Mesothelial cell of epicardium (in vitro differentiated cells): ENCODE measurements at regions not wholly inside any gene's neighbourhood (a gene's known extent, or its start where the extent isn't known, plus 50 kb on each side); places are given as distances from the start of the nearest gene placed in this dataset.
"Not testable (repeated sequence)": the region's sequence is repeated elsewhere in the genome, so short reads cannot be mapped to it uniquely, and the experiment has no call there.

Experiments
- DNase-seq, 2 experiments: peaks; one replicate each; pipeline ENCODE4 v3.0.0; 2021; ENCODE audit warnings: low spot score in 2 of 2; ENCODE audit not compliant: unreplicated experiment in 2 of 2
- H3K27ac Mint-ChIP-seq: 2 replicates; pipeline ENCODE4 v1.8.0; 2021; ENCODE audit warnings: mixed read lengths
- H3K27me3 Mint-ChIP-seq: 2 replicates; pipeline ENCODE4 v1.8.0; 2021; ENCODE audit warnings: low read depth, mixed read lengths
- H3K36me3 Mint-ChIP-seq: 2 replicates; pipeline ENCODE4 v1.8.0; 2021; ENCODE audit warnings: mixed read lengths
- H3K4me1 Mint-ChIP-seq: 2 replicates; pipeline ENCODE4 v1.8.0; 2021; ENCODE audit warnings: mixed read lengths
- H3K4me3 Mint-ChIP-seq: 2 replicates; pipeline ENCODE4 v1.8.0; 2021; ENCODE audit warnings: mild to moderate bottlenecking, moderate library complexity, mixed read lengths
- H3K9me3 Mint-ChIP-seq: 2 replicates; pipeline ENCODE4 v1.8.0; 2021; ENCODE audit warnings: mixed read lengths
- CTCF ChIP-seq: fragments of 200-600 bp; sonication (generic); IDR thresholded peaks from one replicate; pipeline ENCODE4 v1.5.0; 2021; ENCODE audit warnings: antibody characterized with exemption; ENCODE audit not compliant: unreplicated experiment

GRCh38 chr1:79708646-79709265 is 702.2 kb upstream of the ADGRL4 start:
- H3K27ac Mint-ChIP-seq = no peak overlapping the region
- no peaks in the 10 kb centered on the region for H3K27me3 Mint-ChIP-seq

GRCh38 chr1:79705218-79705617 is 698.7 kb upstream of the ADGRL4 start:
- Mint-ChIP-seq H3K4me1 (peaks cover 14% of the 10 kb centered on the region), H3K36me3 (no peaks in the 10 kb centered on the region), H3K27ac (no peak overlapping the region)

More at GRCh38 chr1:79708646-79709265, 702.2 kb upstream of the ADGRL4 start:
- Mint-ChIP-seq H3K4me1 (peaks cover 13% of the 10 kb centered on the region), H3K9me3 (peaks cover 3% of the 10 kb centered on the region), H3K36me3 (no peaks in the 10 kb centered on the region), H3K4me3 (no peak overlapping the region)
- no peak for DNase-seq
- no peak for TF ChIP-seq CTCF

GRCh38 chr1:79704067-79704466 is 697.5 kb upstream of the ADGRL4 start:
- H3K36me3 Mint-ChIP-seq = no peaks in the 10 kb centered on the region
- no peak for DNase-seq
- H3K27ac Mint-ChIP-seq = no peak overlapping the region
- H3K27me3 Mint-ChIP-seq = no peaks in the 10 kb centered on the region
- H3K4me3 Mint-ChIP-seq = no peak overlapping the region
- H3K9me3 Mint-ChIP-seq = peaks cover 14% of the 10 kb centered on the region
- TF ChIP-seq CTCF = no peak
- H3K4me1 Mint-ChIP-seq = peaks cover 6% of the 10 kb centered on the region

More at GRCh38 chr1:79705218-79705617, 698.7 kb upstream of the ADGRL4 start:
- peaks cover 10% of the 10 kb centered on the region for H3K9me3 Mint-ChIP-seq
- TF ChIP-seq CTCF = no peak
- no peak for DNase-seq
- no peaks in the 10 kb centered on the region for H3K27me3 Mint-ChIP-seq
- H3K4me3 Mint-ChIP-seq = no peak overlapping the region

GRCh38 chr1:79702336-79702999 is 695.9 kb upstream of the ADGRL4 start:
- H3K4me1 Mint-ChIP-seq, DNase-seq, H3K27me3 Mint-ChIP-seq, H3K36me3 Mint-ChIP-seq, H3K27ac Mint-ChIP-seq, H3K4me3 Mint-ChIP-seq: not testable (repeated sequence)
- H3K9me3 Mint-ChIP-seq = peaks cover 14% of the 10 kb centered on the region

- H3K27me3 Mint-ChIP-seq = no peaks in the 10 kb centered on the region
- no peak for TF ChIP-seq CTCF
- DNase-seq = no peak
- no peak overlapping the region for H3K4me3 Mint-ChIP-seq
- peaks cover 13% of the 10 kb centered on the region for H3K4me1 Mint-ChIP-seq
- no peaks in the 10 kb centered on the region for H3K36me3 Mint-ChIP-seq
- no peak overlapping the region for H3K27ac Mint-ChIP-seq
- H3K9me3 Mint-ChIP-seq = peaks cover 3% of the 10 kb centered on the region
Observed at GRCh38 chr1:79695138-79695537, 688.6 kb upstream of the ADGRL4 start.

- no peak for DNase-seq
- no peak overlapping the region for H3K4me3 Mint-ChIP-seq
- H3K9me3 Mint-ChIP-seq = no peaks in the 10 kb centered on the region
- TF ChIP-seq CTCF = no peak
- no peaks in the 10 kb centered on the region for H3K27me3 Mint-ChIP-seq
- peaks cover 13% of the 10 kb centered on the region for H3K4me1 Mint-ChIP-seq
- no peak overlapping the region for H3K27ac Mint-ChIP-seq
- H3K36me3 Mint-ChIP-seq = no peaks in the 10 kb centered on the region
Observed at GRCh38 chr1:79694241-79694640, 687.7 kb upstream of the ADGRL4 start.
